ENCODE measurements at regions not wholly inside any gene's neighbourhood (a gene's known extent, or its start where the extent isn't known, plus 50 kb on each side); places are given as distances from the start of the nearest gene placed in this dataset.
"Not testable (repeated sequence)": the region's sequence is repeated elsewhere in the genome, so short reads cannot be mapped to it uniquely, and the experiment has no call there.

DNA sequence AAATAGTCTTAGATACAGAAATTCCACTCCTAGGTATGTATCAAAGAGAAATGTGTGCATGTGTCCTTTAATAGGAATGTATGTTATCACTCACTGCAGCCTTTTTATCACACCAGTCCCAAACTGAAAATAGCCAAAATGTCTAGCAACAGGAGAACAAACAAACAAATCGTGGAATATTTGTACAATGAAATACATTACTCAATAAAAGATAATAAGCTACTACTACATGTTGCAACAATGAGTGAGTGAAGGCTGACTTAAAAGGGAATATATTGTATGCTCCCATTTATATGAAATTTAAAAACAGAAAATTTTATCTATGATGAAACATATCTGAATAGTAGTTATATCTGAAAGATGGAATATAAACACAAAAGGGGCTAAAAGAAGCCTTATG lies 212.1 kb upstream of the PLD5 start:
- intact Hi-C loops (cut with micrococcal nuclease) = no loop called here

DNA sequence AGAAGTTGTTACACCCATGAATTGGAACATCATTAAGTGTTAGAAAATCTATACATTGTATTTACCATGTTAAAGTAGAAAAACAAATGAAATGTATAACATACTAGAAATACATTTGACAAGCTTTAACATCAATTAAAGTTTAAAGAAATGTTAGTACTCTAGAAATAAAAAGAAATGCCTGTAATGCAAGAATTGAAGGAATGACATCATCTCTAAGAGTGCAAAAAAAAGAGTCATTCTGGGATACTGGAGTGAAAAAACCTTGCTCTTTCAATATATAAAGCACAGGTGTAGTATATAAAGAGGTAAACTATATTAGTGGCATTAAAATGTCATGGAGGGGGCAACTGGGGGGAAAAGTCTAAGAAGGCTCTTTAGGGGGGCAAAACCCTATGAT lies 210.8 kb upstream of the PLD5 start:
- intact Hi-C loops (cut with micrococcal nuclease) = no loop called here

DNA sequence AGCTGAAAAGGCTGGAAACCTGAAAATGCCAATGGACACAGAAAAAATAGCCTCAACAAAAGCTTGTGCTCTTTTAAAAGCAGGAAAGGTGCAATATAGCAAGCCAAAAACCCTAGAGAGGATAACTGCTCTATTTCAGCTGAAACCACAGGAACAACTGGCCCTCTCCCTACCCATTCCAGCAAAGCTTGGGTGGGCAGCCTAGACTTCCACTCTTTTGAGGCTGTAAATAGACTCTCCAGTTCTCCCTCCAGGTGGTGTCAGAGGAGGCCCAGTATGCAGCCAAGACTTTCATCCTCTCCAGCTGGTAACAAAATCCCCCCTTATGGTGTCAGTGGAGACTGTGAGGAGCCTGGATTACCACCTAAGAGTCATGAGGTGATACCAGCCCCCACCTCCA lies 206.9 kb upstream of the PLD5 start:
- intact Hi-C loops (cut with micrococcal nuclease) = no loop called here

DNA sequence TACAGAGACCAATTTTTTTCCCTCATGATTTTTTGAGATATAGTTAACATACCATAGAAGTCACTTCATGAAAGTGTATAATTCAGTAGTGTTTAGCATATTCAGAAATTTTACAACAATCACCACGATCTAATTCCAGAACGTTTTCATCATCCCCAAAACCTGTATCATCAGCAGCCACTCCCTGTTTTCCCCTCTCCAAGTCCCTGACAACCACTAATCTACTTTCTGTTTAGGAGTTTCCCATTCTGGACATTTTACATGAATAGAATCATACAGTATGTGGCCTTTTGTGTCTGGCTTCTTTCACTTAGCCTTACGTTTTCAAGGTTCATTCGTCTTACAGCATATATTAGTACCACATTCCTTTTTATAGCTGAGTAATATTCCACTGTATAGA lies 204.2 kb upstream of the PLD5 start:
- intact Hi-C loops (cut with micrococcal nuclease) = no loop called here

DNA sequence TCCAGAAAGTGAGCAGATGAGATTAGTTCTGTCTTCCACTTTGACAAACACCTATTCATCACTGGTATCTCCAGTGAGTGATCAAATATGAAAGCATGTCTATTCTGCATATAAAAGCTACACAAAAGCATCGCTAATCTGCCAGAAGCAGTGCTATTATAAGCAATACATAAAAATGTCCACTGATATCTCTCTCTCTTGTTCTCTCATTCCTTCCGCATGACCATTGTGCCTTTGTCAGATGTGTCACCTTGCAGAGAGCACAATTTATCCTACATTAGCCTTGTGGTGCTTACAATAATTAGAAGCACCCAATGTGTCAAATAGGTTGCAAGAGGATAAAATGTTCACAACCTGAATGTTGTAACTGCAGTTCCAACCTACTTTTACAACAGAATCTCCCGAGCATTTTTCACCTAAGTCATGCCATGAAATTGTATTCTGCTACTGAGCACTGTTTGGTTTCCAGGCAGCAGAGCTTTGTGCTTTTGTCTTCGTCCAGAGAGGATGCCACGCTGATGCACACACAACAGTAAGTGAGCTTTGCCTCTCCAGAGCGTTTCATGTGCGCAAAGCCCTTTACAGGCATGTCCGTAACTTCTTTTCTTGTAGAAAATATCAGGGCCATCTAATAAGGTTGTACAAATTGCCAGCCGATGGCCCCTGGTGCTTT lies 198.7 kb upstream of the PLD5 start:
- intact Hi-C loops (cut with micrococcal nuclease) = no loop called here

DNA sequence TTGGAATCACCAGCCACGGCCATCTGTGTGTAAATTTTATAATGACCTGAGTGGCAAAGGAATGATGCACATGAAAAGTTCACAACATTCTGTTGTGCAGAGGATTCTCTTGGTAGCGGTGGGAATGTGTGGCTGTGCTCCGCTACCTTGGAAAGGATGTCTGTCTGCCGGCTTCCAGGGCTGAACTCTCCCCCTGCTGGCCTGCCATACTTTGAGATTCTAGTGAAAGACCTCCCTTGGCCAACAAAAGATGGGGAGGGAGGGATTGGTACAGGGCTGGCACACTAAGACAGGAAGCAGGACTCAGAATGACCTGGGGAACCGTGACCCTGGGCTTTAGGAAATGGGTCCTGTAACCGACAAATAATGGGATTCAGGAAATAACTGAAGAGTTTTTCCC lies 194.5 kb upstream of the PLD5 start:
- intact Hi-C loops (cut with micrococcal nuclease) = no loop called here

DNA sequence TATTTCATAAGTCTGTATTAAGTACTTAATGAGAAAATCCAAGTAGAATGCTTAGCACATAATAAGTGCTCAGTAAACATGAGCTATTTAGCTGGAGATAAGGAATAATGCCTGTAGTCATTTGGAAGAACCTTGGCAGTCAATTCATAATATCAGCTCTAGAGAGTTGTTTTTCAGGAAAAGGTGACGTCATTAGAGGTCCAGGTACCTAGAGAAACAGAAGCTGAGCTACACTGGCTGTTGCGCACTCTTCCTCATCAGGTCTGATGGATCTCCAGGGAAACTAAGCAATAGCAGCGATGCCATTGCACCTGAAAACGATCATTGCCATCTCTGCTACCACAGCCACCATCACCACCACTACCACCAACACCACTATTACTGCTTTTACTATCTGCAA lies 187.8 kb upstream of the PLD5 start:
- intact Hi-C loops (cut with micrococcal nuclease) = no loop called here

DNA sequence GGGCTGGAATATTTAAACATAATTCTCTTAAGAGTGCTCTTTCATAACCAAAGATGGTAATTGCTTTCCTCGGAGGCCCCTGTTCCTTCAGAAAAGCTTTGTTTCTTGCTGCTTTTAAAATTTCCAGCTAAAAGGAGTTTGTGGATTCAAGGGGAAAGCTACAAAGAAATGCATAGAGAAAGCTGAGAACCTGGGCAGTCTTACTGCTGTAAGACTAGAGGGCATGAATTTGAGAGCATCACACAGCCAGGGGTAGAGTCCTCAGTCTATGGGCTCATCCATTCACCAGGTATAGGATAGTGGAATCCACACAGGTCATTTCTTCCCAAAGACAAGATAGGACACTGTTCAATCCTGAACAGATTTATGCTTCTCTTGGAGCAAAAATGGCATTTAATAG lies 186.3 kb upstream of the PLD5 start:
- intact Hi-C loops (cut with micrococcal nuclease) = no loop called here

DNA sequence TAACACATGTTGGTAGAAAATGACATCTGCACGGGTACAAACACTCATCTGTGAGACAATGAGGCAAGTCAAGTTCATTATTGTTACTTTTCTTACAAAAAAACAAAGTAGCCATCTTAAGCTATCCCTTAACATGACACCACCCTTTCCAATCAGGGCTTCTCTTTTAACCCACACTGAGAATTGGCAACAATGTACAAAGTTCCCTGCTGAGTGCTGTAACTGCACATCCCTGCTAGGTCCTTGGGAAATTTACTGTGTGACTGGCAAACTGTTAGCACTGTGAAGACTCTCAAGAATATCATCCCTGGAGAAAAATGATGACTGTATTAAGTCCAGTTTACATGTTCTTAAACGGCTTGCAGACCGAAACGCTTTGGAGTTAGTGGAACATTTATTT lies 185.8 kb upstream of the PLD5 start:
- intact Hi-C loops (cut with micrococcal nuclease) = no loop called here

DNA sequence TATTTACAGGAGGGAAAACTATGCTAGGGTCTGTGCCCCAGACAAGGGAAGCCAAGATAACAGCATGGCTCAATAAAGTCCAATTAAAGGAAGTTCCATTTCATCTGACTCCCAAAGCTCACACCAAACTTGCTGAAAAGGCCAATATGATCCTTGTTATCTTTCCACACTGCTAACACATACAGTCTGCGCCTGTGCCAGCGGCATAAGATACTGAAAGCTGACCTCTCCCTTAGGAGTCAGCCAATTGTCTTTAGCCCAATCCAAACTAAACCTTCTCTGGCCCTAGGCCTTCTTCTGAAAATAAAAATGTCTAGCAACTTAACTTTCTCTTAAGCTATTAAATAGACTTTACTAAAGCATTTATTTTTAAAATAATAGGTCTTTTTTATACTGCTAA lies 179.0 kb upstream of the PLD5 start:
- intact Hi-C loops (cut with micrococcal nuclease) = no loop called here

DNA sequence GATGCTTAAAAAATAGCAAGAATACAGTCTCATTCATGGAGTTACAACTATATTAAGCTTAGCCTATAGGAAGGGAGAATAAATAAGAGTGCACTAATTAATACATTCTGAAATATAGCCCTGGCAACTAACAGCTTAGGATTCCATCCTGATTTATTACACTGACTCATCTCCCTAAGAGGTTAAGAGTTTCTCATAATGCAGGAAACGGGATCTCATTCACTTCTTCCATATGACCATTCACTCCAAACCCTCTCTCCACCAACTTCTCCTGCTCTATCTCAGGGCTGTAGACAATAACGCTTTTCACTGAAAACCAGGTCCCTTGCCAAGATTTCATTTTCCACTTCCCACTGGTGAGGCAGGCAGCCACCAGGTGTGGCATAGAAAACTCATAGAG lies 168.5 kb upstream of the PLD5 start:
- intact Hi-C loops (cut with micrococcal nuclease) = no loop called here

DNA sequence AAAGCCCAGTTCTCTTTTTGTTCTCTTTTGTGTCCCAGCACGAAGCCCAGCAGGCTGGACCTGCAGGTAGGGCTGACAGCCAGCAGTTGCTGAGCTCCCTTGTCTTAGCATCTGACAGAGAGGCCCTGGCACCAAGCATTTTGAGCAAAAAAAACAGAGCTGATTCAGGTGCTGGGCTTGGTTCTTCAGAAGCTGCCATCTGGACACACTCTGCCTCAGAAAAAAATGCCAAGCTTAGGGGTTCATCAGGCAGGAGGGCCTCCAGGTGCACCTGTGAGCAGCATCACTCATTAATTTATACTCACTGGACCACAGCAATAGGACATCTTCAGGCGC lies 167.1 kb upstream of the PLD5 start:
- intact Hi-C loops (cut with micrococcal nuclease) = no loop called here

DNA sequence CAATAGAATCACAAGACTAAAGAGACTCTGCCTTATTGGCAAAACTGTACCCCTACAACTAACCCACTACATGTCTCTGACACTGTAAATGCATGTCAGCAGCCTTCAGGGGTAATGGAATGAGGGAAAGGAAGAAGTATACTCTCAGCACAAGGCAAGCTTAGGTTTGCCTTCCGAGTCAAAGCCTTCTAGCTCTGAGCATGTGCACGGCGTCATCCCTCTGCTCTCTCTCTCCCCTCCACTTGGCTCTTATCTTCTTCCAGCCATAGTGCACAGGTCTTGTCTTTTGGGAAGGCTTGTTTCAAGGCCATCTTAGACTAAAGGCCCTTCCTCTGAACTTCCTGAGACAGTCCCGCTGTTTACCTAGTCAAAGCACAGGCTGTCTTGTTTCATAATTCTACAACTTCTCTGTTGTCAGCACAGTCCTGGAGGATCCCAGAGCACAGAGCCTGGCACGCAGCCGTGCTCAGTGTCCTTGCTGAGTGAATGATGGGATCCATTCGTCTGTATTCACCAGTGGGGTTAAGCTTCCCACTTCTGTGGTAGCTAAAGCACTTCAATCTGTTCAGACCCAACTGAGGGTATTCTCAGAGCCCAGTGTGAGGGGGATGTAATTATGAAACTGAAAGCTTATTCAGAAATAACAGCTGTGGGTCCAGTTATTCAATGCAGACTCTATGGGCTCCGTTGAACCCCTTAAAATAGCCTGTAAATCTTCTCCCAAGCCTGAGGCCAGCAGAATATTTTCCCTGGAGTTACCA lies 166.5 kb upstream of the PLD5 start:
- intact Hi-C loops (cut with micrococcal nuclease) = no loop called here

DNA sequence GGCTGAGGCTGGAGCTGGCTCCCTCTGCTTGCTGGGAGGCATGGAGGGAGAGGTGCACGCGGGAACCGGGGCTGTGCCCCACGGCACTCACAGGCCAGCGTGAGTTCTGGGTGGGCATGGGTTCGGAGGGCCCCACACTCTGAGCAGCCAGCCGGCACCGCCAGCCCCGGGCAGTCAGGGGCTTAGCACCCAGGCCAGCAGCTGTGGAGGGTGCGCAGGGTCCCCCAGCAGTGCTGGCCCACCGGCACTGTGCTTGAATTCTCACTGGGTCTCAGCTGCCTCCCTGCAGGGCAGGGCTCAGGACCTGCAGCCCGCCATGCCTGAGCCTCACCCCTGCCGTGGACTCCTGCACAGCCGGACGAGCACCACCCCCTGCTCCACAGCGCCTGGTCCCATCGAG lies 164.9 kb upstream of the PLD5 start:
- intact Hi-C loops (cut with micrococcal nuclease) = no loop called here

DNA sequence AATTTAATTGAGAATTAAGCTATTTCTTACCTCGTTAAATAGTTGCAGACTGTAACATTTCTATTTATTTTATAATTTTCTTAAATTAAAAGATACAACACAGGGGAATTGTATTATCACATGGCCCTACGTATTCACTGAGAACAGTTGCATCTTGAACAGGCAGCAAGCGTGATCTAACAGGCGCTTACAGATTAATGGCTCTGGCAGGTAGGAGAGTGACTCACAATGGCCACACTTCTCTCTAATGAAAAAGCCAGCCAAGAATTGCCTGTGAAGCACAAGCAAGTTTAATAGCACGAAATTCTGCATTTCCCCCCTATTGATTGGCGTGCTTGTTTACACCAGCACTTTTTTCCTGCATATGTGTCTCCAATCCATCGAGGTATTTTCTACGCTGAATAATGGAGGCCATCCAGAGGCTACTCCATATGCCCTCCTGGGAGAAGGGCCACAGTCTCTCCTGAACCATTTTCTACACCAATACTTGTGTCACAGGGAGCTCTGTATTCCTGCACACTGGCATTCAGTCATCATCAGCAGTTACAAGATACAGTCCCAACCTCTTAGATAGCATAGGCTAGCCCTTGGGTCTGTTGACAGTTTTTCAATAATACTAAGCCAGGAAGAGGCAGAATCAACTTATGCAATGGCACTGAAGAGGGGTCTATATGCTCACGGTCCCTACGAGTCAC lies 150.6 kb upstream of the PLD5 start:
- intact Hi-C loops (cut with micrococcal nuclease) = no loop called here

DNA sequence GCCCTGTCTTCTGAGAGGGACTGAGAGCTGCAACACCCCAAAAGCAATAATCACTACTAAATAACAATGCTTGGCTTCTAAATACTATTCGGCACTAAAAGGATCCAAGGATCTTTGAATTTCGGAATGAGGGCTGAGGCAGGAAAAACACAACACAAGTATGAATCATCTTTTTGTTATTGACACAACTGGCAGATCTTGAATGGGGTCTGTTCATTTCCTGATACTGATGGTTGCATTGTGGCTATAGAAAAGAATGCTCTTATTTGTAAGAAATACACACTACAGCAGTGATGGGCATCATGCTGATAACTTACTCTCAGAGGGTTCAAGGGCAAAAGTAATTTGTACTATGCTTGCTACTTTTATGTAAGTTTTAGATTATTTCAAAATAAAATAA lies 149.2 kb upstream of the PLD5 start:
- intact Hi-C loops (cut with micrococcal nuclease) = no loop called here

DNA sequence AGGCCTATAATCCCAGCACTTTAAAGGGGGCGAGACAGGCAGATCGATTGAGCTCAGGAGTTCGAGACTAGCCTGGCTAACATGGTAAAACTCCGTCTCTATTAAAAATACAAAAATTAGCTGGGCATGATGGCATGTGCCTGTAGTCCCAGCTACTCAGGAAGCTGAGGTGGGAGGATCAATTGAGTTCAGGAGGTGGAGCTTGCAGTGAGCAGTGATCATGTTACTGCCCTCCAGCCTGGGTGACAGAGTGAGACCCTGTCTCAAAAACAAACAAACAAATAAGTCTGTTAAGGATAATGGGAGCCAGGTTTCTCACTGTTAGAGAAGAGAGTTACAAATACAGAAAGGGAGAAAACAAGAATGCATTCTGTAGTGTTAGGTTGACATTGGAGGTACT lies 148.7 kb upstream of the PLD5 start:
- intact Hi-C loops (cut with micrococcal nuclease) = not testable (repeated sequence)

DNA sequence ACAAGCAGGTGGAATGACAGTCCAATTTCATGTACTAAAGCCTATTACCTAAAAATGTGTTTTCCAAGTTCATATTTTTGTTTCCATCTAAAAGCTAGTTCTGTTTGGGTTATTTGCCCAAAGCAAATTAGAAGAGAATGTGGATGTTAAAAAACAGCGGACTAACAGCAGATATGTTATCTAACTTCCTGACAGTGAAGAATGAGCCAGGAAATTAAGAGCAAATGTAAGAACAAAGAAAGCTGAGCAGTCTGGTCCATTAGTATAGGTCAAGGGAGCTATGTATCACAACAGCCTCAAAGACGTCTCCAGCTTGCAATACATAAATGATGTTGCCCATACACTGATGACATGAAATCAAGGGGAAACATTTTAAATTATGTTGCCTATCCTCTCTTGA lies 145.5 kb upstream of the PLD5 start:
- intact Hi-C loops (cut with micrococcal nuclease) = no loop called here

DNA sequence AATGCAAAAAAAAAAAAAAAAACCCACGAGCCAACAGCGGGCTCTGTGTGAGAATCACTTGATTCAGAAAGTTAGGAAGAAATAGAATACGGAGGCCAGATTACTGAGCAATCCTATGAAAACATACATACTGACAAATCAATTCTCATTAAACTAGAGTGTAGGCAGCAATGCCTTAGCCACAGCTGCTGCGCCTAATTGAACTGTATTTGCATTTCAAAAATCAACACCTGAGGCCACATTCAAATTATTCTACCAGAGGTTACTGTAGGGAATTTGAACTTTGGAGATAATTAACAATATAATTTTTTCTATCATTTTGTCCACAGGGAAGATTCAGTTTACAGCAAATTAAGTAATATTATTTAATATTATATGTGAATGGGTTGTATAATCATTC lies 138.4 kb upstream of the PLD5 start:
- intact Hi-C loops (cut with micrococcal nuclease) = no loop called here

DNA sequence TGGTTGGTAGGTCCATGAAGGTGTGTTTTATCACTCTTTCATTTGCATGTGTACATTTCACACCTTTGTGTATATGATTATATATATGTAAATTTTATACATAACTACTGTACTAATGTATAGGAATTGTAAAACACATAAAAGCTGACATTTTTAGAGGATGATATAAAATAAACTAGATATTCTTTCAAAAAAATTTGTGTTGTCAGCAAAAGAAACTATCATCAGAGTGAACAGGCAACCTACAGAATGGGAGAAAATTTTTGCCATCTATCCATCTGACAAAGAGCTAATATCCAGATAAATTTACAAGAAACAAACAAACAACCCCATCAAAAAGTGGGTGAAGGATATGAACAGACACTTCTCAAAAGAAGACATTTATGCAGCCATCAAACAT lies 129.3 kb upstream of the PLD5 start:
- intact Hi-C loops (cut with micrococcal nuclease) = loop anchor here (10.0 kb wide), 1 partner anchor 671 kb away; no protein-coding TSS in a partner anchor

DNA sequence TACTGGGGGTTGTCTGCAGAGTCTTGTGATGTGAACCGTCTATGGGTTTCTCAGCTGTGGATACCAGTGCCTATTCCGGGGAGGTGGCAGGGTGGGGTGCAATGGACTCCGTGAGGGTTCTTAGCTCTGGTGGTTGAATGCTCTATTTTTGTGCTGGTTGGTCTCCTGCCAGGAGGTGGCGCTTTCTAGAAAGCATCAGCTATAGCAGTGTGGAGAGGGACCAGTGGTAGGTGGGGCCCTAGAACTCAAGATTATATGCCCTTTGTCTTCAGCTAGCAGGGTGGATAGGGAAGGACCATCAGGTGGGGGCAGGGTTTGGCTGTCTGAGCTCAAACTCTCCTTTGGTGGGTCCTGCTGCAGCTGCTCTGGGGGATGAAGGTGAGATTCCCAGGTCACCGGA lies 127.3 kb upstream of the PLD5 start:
- intact Hi-C loops (cut with micrococcal nuclease) = loop anchor here (10.0 kb wide), 1 partner anchor 673 kb away; no protein-coding TSS in a partner anchor

DNA sequence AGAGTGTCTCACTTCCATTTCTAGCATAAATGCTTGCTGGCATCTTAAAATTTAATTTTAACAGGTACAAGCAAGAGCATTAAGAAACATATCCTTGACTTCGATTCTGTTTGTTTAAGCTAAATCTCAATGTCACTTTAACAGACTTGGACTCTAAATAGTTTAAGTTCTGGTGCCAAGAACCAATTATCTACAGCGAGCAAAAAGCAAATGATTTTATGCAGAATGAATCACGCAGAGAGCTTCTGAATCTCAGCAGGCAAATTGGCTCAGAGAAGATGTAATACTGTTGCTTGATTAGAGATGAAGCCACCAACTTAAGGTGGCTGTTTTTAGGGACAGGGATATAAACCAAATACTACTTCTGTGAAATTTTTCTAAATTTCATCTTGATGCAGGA lies 117.0 kb upstream of the PLD5 start:
- intact Hi-C loops (cut with micrococcal nuclease) = no loop called here

DNA sequence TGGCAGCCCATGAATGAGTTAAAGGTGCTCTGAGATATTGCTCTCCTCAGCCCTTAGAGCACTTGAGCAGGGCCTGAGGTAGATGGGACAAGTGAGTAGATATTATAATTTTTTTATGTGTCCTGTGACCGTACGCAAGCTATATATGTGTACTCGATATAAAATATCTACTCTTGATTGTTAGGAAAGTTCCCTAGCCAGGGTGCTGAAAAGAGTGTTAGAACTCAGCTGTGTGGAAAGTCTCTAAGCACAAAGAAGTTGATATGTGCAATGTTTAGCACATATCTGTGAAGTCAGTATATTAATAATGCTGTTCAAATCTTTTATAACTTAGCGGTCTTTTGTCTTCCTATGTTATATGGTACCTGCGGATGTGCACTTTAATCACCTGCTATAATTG lies 114.6 kb upstream of the PLD5 start:
- intact Hi-C loops (cut with micrococcal nuclease) = no loop called here
